SK-N-SH (cell line): ENCODE measurements at regions not wholly inside any gene's neighbourhood (a gene's known extent, or its start where the extent isn't known, plus 50 kb on each side); places are given as distances from the start of the nearest gene placed in this dataset.

Experiments used
- CTCF ChIP-seq: fragments of 200-600 bp; sonication (generic); IDR thresholded peaks from 2 replicates; pipeline ENCODE4 v1.6.1; 2017; ENCODE audit warnings: antibody characterized with exemption, mild to moderate bottlenecking, moderate library complexity
- EZH2phosphoT487 ChIP-seq: fragments of 200-600 bp; sonication (generic); IDR thresholded peaks from 2 replicates; pipeline ENCODE4 v1.6.1; 2017; ENCODE audit warnings: low read depth, mixed run types, mild to moderate bottlenecking, antibody characterized with exemption, moderate library complexity, borderline replicate concordance
- GATA2 ChIP-seq: sonication (generic); formaldehyde crosslinking; IDR thresholded peaks from 2 replicates; pipeline ENCODE4 v1.5.0; 2020; ENCODE audit warnings: mild to moderate bottlenecking, missing genetic modification reagents
- RAD21 ChIP-seq: IDR thresholded peaks from 2 replicates; pipeline ENCODE4 v1.6.1; 2012; ENCODE audit warnings: mild to moderate bottlenecking, low read length
- REST ChIP-seq: IDR thresholded peaks from 2 replicates; pipeline ENCODE4 v1.6.1; 2012; ENCODE audit warnings: mild to moderate bottlenecking, low read depth, low read length, moderate library complexity
- ZBTB33 ChIP-seq: IDR thresholded peaks from 2 replicates; pipeline ENCODE4 v1.4.0; 2012; ENCODE audit warnings: low read depth, borderline replicate concordance

GRCh38 chr1:79310609-79311008 is 304.1 kb upstream of the ADGRL4 start:
- TF ChIP-seq CTCF (no peak), ZBTB33 (no peak), EZH2phosphoT487 (no peak), REST (no peak), GATA2 (no peak), RAD21 (no peak)
